H9 (cell line): ENCODE measurements at regions not wholly inside any gene's neighbourhood (a gene's known extent, or its start where the extent isn't known, plus 50 kb on each side); places are given as distances from the start of the nearest gene placed in this dataset.

Source experiments
- DNase-seq: peaks from one replicate; pipeline ENCODE4 v3.0.0-alpha.2; 2017
- H2AFZ ChIP-seq: one replicate; pipeline ENCODE4 v1.6.1; 2013; ENCODE audit warnings: mild to moderate bottlenecking, low read length, control low read depth, moderate library complexity
- H2AK5ac ChIP-seq: 2 replicates; pipeline ENCODE4 v1.6.1; 2013; ENCODE audit warnings: low read length, control low read depth, mixed read lengths; ENCODE audit not compliant: insufficient read length
- H2BK120ac ChIP-seq: one replicate; pipeline ENCODE4 v1.6.1; 2013; ENCODE audit warnings: low read depth, mild to moderate bottlenecking, low read length, control low read depth, inconsistent platforms; ENCODE audit not compliant: poor library complexity, severe bottlenecking
- H2BK12ac ChIP-seq: 2 replicates; pipeline ENCODE4 v1.6.1; 2013; ENCODE audit warnings: low read length, control low read depth, mixed read lengths, low read depth; ENCODE audit not compliant: insufficient read length
- H2BK15ac ChIP-seq: 2 replicates; pipeline ENCODE4 v1.6.1; 2013; ENCODE audit warnings: low read depth, low read length, control low read depth
- H2BK20ac ChIP-seq: one replicate; pipeline ENCODE4 v1.6.1; 2013; ENCODE audit warnings: low read depth, mild to moderate bottlenecking, low read length, control low read depth, inconsistent platforms; ENCODE audit not compliant: poor library complexity, severe bottlenecking
- H2BK5ac ChIP-seq: 2 replicates; pipeline ENCODE4 v1.6.1; 2013; ENCODE audit warnings: low read length, control low read depth, mixed read lengths; ENCODE audit not compliant: insufficient read length
- H3K14ac ChIP-seq: 2 replicates; pipeline ENCODE4 v1.6.1; 2013; ENCODE audit warnings: low read length, control low read depth; ENCODE audit not compliant: insufficient read depth
- H3K18ac ChIP-seq: 2 replicates; pipeline ENCODE4 v1.6.1; 2013; ENCODE audit warnings: low read depth, mild to moderate bottlenecking, mixed read lengths, low read length, control low read depth; ENCODE audit not compliant: insufficient read length
- H3K23ac ChIP-seq: 2 replicates; pipeline ENCODE4 v1.6.1; 2013; ENCODE audit warnings: low read length, control low read depth, mixed read lengths, low read depth; ENCODE audit not compliant: insufficient read length
- H3K23me2 ChIP-seq: 2 replicates; pipeline ENCODE4 v1.6.1; 2013; ENCODE audit warnings: low read depth, mild to moderate bottlenecking, mixed read lengths, low read length, control low read depth; ENCODE audit not compliant: insufficient read length, poor library complexity, severe bottlenecking
- H3K27ac ChIP-seq: 2 replicates; pipeline ENCODE4 v1.5.1; 2013; ENCODE audit warnings: low read length, control low read depth, mixed read lengths, low read depth; ENCODE audit not compliant: insufficient read length
- H3K27me3 ChIP-seq: 2 replicates; pipeline ENCODE4 v1.6.1; 2013; ENCODE audit warnings: low read length, control low read depth, inconsistent platforms; ENCODE audit not compliant: insufficient read depth
- H3K4ac ChIP-seq: 2 replicates; pipeline ENCODE4 v1.6.1; 2013; ENCODE audit warnings: low read depth, mild to moderate bottlenecking, control low read depth, inconsistent platforms, low read length, moderate library complexity
- H3K4me1 ChIP-seq: 2 replicates; pipeline ENCODE4 v1.6.1; 2013; ENCODE audit warnings: low read length, control low read depth, inconsistent platforms; ENCODE audit not compliant: insufficient read depth
- H3K4me2 ChIP-seq: 2 replicates; pipeline ENCODE4 v1.6.1; 2013; ENCODE audit warnings: low read length, control low read depth, mixed read lengths; ENCODE audit not compliant: insufficient read length, insufficient read depth
- H3K56ac ChIP-seq: 2 replicates; pipeline ENCODE4 v1.6.1; 2013; ENCODE audit warnings: low read depth, mild to moderate bottlenecking, mixed read lengths, low read length, control low read depth; ENCODE audit not compliant: insufficient read length
- H3K79me1 ChIP-seq: 2 replicates; pipeline ENCODE4 v1.6.1; 2013; ENCODE audit warnings: low read depth, mild to moderate bottlenecking, moderate library complexity, low read length, control low read depth, inconsistent platforms; ENCODE audit not compliant: insufficient read depth, poor library complexity, severe bottlenecking
- H3K79me2 ChIP-seq: 2 replicates; pipeline ENCODE4 v1.6.1; 2013; ENCODE audit warnings: low read length, control low read depth, inconsistent platforms; ENCODE audit not compliant: insufficient read depth
- H3K9ac ChIP-seq: 2 replicates; pipeline ENCODE4 v1.6.1; 2013; ENCODE audit warnings: low read length, control low read depth, mixed read lengths; ENCODE audit not compliant: insufficient read length; ENCODE audit errors: extremely low read depth
- H3K9me3 ChIP-seq: one replicate; pipeline ENCODE4 v1.6.1; 2013; ENCODE audit warnings: low read depth, low read length, inconsistent platforms; ENCODE audit not compliant: control insufficient read depth
- H3T11ph ChIP-seq: one replicate; pipeline ENCODE4 v1.6.1; 2013; ENCODE audit warnings: mild to moderate bottlenecking, low read length, control low read depth, inconsistent platforms
- H4K20me1 ChIP-seq: one replicate; pipeline ENCODE4 v1.6.1; 2013; ENCODE audit not compliant: control insufficient read depth, insufficient read length, insufficient read depth
- H4K5ac ChIP-seq: 2 replicates; pipeline ENCODE4 v1.6.1; 2013; ENCODE audit warnings: low read depth, mild to moderate bottlenecking, mixed read lengths, low read length, control low read depth; ENCODE audit not compliant: insufficient read length
- H4K8ac ChIP-seq: replicated peaks from 2 replicates; pipeline ENCODE4 v1.6.1; 2013; ENCODE audit warnings: low read length, control low read depth, mixed read lengths, low read depth; ENCODE audit not compliant: insufficient read length
- H4K91ac ChIP-seq: 2 replicates; pipeline ENCODE4 v1.6.1; 2013; ENCODE audit warnings: low read depth, mild to moderate bottlenecking, moderate library complexity, mixed read lengths, low read length, control low read depth; ENCODE audit not compliant: insufficient read length
- H3K27ac Mint-ChIP-seq, 3 experiments: 2 replicates in 2 of 3; 3 replicates in 1 of 3; pipeline ENCODE4 v1.8.0; 2020 to 2021; ENCODE audit warnings: mixed read lengths in 3 of 3, mild to moderate bottlenecking in 1 of 3, moderate library complexity in 1 of 3
- H3K27me3 Mint-ChIP-seq: 2 replicates; pipeline ENCODE4 v1.8.0; 2021; ENCODE audit warnings: low read depth, mild to moderate bottlenecking, moderate library complexity, mixed read lengths
- H3K36me3 Mint-ChIP-seq, 3 experiments: 2 replicates in 2 of 3; 3 replicates in 1 of 3; pipeline ENCODE4 v1.8.0; 2020 to 2021; ENCODE audit warnings: low read depth in 3 of 3, mixed read lengths in 3 of 3; ENCODE audit not compliant: insufficient read depth in 1 of 3
- H3K4me1 Mint-ChIP-seq, 2 experiments: 2 replicates each; pipeline ENCODE4 v1.8.0; 2020; ENCODE audit warnings: mixed read lengths in 2 of 2
- H3K4me3 Mint-ChIP-seq, 2 experiments: 2 replicates in 1 of 2; 3 replicates in 1 of 2; pipeline ENCODE4 v1.8.0; 2020 to 2021; ENCODE audit warnings: mild to moderate bottlenecking in 2 of 2, mixed read lengths in 2 of 2, moderate library complexity in 1 of 2
- H3K9me3 Mint-ChIP-seq, 2 experiments: 2 replicates in 1 of 2; 3 replicates in 1 of 2; pipeline ENCODE4 v1.8.0; 2020; ENCODE audit warnings: mild to moderate bottlenecking in 2 of 2, mixed read lengths in 2 of 2, moderate library complexity in 1 of 2
- CTCF ChIP-seq: fragments of 200-600 bp; sonication (generic); conservative IDR thresholded peaks from 3 replicates; pipeline ENCODE4 v1.8.0; 2021; ENCODE audit warnings: antibody characterized with exemption, mild to moderate bottlenecking
- WGBS: extraction: QIAGEN DNeasy Blood & Tissue Kit; methylation state at CpG from one replicate; pipeline ENCODE4 v1.1.7; 2013; ENCODE audit warnings: missing lambda C conversion rate, low lambda C conversion rate, mixed read lengths; ENCODE audit not compliant: insufficient read length; ENCODE audit errors: extremely low coverage; 5-methylcytosine and 5-hydroxymethylcytosine counted together

GRCh38 chr5:86688406-86688805, 70.7 kb downstream of the COX7C start:
- no peak overlapping the region for H3K56ac ChIP-seq
- H3K4me1 ChIP-seq: no peaks in the 10 kb centered on the region
- no peaks in the 10 kb centered on the region for H3K27me3 Mint-ChIP-seq
- H2AK5ac ChIP-seq: no peak overlapping the region
- TF ChIP-seq CTCF: no peak
- WGBS: no CpG with 5 or more reads among the region's 2 CpGs
- H4K5ac ChIP-seq: no peak overlapping the region
- H3K27ac Mint-ChIP-seq: no peak overlapping the region
- H3K9me3 ChIP-seq: no peaks in the 10 kb centered on the region
- no peak overlapping the region for H3K4ac ChIP-seq
- H2BK15ac ChIP-seq: no peak overlapping the region
- H3K9me3 Mint-ChIP-seq: no peaks in the 10 kb centered on the region
- H4K20me1 ChIP-seq: no peaks in the 10 kb centered on the region
- H3K27ac ChIP-seq: no peak overlapping the region
- no peak overlapping the region for H2BK5ac ChIP-seq
- H3T11ph ChIP-seq: no peak overlapping the region
- H3K4me3 Mint-ChIP-seq: no peak overlapping the region
- no peaks in the 10 kb centered on the region for H3K27me3 ChIP-seq
- no peak overlapping the region for H2BK20ac ChIP-seq
- H3K4me2 ChIP-seq: no peak overlapping the region
- H3K36me3 Mint-ChIP-seq: no peaks in the 10 kb centered on the region
- H2BK120ac ChIP-seq: no peak overlapping the region
- no peaks in the 10 kb centered on the region for H3K23me2 ChIP-seq
- H3K9ac ChIP-seq: no peak overlapping the region
- H4K91ac ChIP-seq: no peak overlapping the region
- no peak overlapping the region for H2BK12ac ChIP-seq
- no peaks in the 10 kb centered on the region for H3K4me1 Mint-ChIP-seq
- no peak for DNase-seq
- H3K79me2 ChIP-seq: no peaks in the 10 kb centered on the region
- no peaks in the 10 kb centered on the region for H3K79me1 ChIP-seq
- H3K14ac ChIP-seq: no peak overlapping the region
- H4K8ac ChIP-seq: no peak overlapping the region
- H2AFZ ChIP-seq: no peak overlapping the region
- no peak overlapping the region for H3K18ac ChIP-seq
- no peak overlapping the region for H3K23ac ChIP-seq
